Bronchial epithelial cell (primary cell): ENCODE measurements at regions not wholly inside any gene's neighbourhood (a gene's known extent, or its start where the extent isn't known, plus 50 kb on each side); places are given as distances from the start of the nearest gene placed in this dataset.
"Not testable (repeated sequence)": the region's sequence is repeated elsewhere in the genome, so short reads cannot be mapped to it uniquely, and the experiment has no call there.

Source experiments
- DNase-seq: peaks from one replicate; pipeline ENCODE4 v3.0.0-alpha.2; 2010; ENCODE audit warnings: low read depth
- FAIRE-seq: peaks from 2 replicates; lab custom pipeline; 2011; peaks lifted over from hg19 to GRCh38; lab: Jason Lieb, UNC
- H3K27me3 ChIP-seq: 2 replicates; pipeline ENCODE4 v1.5.1; 2011; ENCODE audit warnings: low read length; ENCODE audit not compliant: control insufficient read depth, insufficient read depth
- H3K36me3 ChIP-seq: 2 replicates; pipeline ENCODE4 v1.5.1; 2011; ENCODE audit warnings: low read length; ENCODE audit not compliant: control insufficient read depth, insufficient read depth
- H3K4me3 ChIP-seq: 2 replicates; pipeline ENCODE4 v1.5.1; 2011; ENCODE audit warnings: mild to moderate bottlenecking, low read depth, low read length, control low read depth
- TF ChIP-seq, protein P1 (sequence below): IDR thresholded peaks from 2 replicates; pipeline ENCODE4 v1.5.1; 2011; ENCODE audit warnings: mild to moderate bottlenecking, moderate library complexity, low read length, control low read depth, inconsistent platforms; ENCODE audit not compliant: insufficient read depth, severe bottlenecking

DNA sequence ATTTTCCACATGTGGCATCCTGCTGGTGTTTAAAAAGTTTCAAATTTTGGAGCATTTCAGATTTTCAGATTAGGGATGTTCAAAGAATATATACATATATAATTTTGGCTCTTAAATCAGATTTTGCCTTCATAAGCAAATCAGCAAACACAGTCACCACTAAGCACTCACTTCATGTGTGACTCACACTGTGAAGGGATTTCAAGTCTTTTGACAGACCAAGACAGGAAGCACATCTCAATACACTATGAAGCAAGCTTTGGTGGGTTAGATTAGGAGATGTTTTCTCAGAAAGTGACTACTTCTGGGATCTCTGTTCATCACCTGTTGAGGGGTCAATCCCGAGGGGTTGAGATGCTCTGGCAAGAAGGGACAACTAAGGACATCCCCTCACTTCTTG, 227.8 kb upstream of the RBBP8 start:
- FAIRE-seq: no peak
- Histone ChIP-seq H3K36me3 (no peaks in the 10 kb centered on the region), H3K4me3 (no peak overlapping the region), H3K27me3 (no peaks in the 10 kb centered on the region)
- TF ChIP-seq, protein P1, sequence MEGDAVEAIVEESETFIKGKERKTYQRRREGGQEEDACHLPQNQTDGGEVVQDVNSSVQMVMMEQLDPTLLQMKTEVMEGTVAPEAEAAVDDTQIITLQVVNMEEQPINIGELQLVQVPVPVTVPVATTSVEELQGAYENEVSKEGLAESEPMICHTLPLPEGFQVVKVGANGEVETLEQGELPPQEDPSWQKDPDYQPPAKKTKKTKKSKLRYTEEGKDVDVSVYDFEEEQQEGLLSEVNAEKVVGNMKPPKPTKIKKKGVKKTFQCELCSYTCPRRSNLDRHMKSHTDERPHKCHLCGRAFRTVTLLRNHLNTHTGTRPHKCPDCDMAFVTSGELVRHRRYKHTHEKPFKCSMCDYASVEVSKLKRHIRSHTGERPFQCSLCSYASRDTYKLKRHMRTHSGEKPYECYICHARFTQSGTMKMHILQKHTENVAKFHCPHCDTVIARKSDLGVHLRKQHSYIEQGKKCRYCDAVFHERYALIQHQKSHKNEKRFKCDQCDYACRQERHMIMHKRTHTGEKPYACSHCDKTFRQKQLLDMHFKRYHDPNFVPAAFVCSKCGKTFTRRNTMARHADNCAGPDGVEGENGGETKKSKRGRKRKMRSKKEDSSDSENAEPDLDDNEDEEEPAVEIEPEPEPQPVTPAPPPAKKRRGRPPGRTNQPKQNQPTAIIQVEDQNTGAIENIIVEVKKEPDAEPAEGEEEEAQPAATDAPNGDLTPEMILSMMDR: no peak
- peak; percentile 91 for DNase-seq

DNA sequence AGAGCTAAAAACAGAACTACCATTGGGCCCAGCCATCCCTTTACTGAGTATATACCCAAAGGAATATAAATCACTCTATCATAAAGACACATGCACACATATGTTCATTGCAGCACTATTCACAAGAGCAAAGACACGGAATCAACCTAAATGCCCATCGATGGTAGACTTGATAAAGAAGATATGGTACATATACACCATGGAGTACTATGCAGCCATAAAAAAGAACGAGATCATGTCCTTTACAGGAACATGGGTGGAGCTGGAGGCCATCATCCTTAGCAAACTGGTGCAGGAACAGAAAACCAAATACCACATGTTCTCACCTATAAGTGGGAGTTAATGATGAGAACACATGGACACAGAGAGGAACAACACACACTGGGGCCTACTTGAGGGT, 227.1 kb upstream of the RBBP8 start:
- DNase-seq, H3K36me3 ChIP-seq, H3K27me3 ChIP-seq, H3K4me3 ChIP-seq, FAIRE-seq: not testable (repeated sequence)

DNA sequence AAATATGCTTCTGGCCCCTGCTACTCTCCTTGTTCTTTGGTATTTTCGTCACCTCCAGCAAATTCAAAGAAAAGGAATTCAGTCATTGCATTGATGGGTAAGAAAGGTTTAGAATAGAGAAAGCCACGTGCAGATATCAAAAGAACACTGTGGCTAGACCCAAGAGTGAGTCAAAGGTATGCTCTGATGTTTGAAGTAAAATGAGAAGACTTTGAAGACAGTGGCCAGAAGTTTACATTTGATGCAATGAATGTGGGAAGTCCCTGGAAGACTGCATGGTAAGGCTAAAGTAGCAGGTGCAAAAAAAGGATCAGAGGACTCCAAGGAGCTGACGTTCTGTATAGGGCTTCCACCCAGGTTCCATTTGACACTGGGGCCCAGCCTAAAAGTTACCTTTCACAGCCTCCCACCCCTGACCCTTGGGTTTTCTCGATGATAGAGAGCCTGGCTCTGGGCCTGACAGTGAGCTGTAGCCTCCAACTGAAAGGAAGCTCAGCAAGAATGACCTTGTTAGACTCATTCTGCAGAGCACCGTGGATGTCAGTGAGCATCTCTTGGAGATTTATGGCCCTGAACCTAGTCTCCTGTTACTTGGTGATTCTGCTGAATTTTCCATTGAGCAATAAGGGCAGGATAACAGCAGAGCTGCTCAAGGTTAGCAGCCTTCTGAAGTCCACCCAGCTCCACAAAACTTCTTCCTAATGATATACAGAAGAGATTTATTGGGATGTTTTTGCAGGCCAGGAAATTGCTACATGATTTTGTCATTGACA, 223.7 kb upstream of the RBBP8 start:
- TF ChIP-seq, protein P1: no peak
- DNase-seq (no peak), FAIRE-seq (no peak)
- peaks cover 1% of the 10 kb centered on the region for H3K36me3 ChIP-seq
- H3K27me3 ChIP-seq: no peaks in the 10 kb centered on the region
- H3K4me3 ChIP-seq: no peak overlapping the region

DNA sequence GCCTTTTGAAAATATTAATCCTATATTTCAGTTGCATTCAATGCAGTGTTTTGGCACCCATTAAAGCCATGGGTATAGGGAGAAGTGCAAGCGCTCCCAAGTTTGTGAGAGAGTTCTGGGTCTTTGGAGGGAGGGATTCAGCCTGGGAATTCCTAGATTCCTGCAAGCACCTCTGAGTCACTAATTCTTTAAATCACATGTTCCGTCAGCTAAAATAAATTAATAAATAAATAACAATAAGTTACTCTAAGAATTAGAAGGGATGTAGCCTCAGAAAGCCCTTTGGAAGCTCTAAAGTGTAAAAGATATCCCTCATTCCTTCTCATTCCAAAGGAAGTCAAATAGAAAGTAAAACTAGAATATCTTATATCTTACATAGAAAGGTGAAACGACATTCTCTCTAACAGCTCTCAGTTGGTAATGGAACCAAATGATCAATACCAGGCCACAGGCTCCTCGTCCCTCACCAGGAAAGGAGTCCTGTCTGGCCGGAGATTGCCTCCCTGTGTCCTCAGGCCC, 222.4 kb upstream of the RBBP8 start:
- FAIRE-seq: no peak
- DNase-seq: peak; percentile 72
- H3K4me3 ChIP-seq: peak overlapping the region; percentile 30
- TF ChIP-seq, protein P1: no peak
- H3K27me3 ChIP-seq: no peaks in the 10 kb centered on the region
- peaks cover 1% of the 10 kb centered on the region for H3K36me3 ChIP-seq

DNA sequence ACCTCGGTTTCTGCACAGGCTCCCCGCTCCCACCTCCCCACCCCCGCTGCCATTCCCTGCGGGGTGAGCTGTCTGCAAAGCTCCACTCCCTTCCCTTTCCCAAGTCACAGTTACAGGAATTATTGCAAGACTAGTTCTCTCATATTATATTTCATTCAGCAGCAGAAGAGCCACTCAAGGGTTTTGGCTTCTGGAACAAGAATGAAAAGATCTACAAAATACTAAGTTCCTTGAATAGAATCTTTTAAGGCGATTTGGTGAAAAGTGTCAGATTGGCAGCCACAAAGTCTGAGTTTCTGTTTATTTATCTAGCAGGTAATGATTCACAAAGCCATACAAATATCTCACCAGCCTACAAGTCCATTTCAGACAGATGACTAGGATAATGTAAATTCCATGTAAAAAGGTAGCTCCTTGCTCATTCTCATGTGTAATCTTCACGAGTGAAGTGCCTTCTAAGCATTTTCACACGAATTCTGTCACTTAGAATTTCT, 221.9 kb upstream of the RBBP8 start:
- TF ChIP-seq, protein P1: no peak
- peaks cover 1% of the 10 kb centered on the region for H3K36me3 ChIP-seq
- H3K4me3 ChIP-seq: peak overlapping the region; percentile 30
- FAIRE-seq (no peak), DNase-seq (peak; percentile 95)
- no peaks in the 10 kb centered on the region for H3K27me3 ChIP-seq

DNA sequence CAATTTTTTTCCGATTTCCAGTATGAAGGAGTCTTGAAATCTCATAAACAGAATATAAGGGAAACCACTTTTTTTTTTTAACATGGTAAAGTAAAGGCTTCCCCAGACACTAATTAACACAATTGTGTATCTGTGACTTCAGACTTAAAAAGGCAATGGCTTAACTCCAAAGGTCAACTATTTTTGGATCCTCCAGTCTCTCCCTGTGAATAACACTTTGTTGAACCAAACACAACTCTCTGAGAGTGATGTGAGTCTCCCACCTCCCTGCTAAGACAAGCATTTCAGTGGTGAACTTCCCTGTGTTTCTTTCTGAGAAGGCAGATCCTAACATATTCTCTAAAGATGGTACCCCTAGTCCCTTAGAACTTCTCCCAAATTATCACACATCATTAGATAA, 219.6 kb upstream of the RBBP8 start:
- FAIRE-seq (no peak), DNase-seq (no peak)
- H3K36me3 ChIP-seq: peaks cover 1% of the 10 kb centered on the region
- TF ChIP-seq, protein P1: no peak
- no peak overlapping the region for H3K4me3 ChIP-seq
- H3K27me3 ChIP-seq: no peaks in the 10 kb centered on the region

DNA sequence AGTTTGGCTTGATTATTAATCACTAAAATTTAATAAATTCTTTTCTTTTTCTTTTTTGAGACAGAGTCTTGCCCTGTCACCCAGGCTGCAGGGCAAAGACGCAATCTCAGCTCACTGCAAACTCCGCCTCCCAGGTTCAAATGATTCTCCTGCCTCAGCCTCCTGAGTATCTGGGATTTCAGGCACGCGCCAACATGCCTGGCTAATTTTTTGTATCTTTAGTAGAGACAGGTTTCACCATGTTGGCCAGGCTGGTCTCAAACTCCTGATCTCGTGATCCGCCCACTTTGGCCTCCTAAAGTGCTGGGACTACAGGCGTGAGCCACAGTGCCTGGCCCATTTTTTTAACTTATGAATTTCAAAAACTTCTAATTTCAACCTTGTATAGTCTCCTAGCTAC, 215.6 kb upstream of the RBBP8 start:
- H3K27me3 ChIP-seq, H3K36me3 ChIP-seq, H3K4me3 ChIP-seq, FAIRE-seq: not testable (repeated sequence)
- peak; percentile 53 for DNase-seq
